ENCODE measurements at regions not wholly inside any gene's neighbourhood (a gene's known extent, or its start where the extent isn't known, plus 50 kb on each side); places are given as distances from the start of the nearest gene placed in this dataset.
"Not testable (repeated sequence)": the region's sequence is repeated elsewhere in the genome, so short reads cannot be mapped to it uniquely, and the experiment has no call there.

DNA sequence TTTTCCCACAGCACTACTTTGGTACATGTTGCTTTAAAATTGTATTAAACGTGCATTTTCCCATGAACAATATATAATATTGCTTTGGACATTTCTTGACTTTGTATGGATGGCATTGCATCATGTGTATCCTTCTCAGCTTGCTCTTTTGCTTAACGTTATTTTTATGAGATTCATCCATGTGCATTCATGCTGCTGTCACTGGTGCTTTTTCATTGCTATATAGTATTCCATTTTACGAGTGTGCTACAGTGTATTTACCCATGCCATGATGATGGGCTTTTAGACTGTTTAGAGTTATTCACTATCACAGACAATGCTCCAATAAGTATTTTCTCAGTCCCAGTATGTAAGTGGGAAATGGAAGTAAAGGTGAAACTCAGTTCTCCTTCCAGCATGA lies 195.2 kb upstream of the COX10 start:
- DNase-seq, result no peak

DNA sequence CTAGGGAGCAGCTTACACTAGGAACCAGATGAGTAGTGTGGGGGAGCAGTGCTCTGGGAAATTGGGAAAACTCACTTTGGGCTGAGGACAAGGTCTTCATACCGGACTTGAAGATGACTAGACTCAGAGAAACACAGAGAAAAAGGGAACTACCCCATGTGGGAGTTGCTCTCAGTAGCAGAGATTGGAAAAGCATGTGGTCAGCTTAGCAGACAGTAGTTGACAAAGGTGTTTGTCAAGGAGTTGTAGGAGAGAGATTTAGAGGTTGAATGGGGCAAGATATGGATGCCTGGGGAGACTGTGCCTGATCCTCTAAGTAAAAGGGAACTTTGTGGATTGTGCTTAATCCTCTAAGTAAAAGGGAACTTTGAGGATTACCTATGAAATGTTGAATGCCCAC lies 194.5 kb upstream of the COX10 start:
- no peak for DNase-seq

DNA sequence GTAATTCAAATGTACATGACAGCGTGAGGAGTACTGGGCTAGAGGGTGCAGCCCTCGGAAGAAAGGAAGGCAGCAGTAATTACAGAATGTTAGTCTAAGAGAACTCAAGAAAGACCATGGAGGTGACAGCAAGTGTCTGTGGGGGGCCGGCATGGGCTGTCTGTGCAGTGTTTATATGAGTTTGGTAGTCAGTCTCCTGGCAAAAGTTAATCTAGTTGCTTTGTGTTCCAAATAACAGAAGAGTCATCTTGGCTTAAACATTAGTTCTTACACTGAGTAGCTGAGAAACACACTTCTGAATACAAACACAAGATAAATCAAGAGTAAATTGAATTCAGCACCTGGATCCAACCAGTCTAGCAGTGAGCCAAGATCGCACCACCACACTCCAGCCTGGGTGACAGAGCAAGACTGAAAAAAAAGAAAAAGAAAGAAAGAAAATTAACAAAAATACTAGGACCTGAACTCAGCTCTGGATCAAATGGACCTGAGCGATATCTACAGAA lies 189.3 kb upstream of the COX10 start:
- DNase-seq, result no peak

DNA sequence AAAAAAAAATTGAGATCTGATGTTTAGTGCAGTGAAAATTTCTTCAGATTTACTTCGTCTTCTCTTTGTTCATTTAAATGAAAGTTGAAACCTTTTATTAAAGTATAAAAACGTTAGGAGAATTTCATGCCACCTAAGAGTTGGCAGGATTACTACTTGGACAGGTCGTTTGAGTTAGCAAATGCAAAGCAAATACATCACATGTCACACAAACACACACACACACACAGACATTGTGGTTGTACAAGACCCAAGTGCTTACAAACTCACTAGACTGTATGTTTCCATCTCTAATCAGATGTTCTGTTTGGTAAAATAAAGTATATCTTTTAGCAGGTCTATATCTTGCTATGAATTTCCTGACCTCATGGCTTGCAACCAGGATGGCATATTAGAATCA lies 185.6 kb upstream of the COX10 start:
- no peak for DNase-seq

DNA sequence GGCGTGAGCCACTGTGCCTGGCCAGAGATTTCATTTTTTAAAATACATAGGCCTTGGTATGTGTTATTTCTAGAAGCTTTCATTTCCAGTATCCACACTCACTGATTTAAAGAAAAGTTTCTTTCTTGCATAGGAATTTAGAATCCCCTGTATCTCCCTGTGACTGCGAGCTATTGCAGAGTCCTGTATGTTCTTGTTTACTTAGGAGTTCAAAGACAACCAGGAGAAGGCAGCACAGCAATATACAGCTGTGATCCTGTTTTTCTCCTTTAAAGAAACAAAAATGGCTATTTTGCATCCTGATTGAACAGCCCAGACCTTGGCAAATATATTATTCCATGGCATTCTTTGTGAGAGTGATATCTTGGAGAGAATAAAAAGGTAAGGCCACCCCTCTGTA lies 185.0 kb upstream of the COX10 start:
- no peak for DNase-seq

DNA sequence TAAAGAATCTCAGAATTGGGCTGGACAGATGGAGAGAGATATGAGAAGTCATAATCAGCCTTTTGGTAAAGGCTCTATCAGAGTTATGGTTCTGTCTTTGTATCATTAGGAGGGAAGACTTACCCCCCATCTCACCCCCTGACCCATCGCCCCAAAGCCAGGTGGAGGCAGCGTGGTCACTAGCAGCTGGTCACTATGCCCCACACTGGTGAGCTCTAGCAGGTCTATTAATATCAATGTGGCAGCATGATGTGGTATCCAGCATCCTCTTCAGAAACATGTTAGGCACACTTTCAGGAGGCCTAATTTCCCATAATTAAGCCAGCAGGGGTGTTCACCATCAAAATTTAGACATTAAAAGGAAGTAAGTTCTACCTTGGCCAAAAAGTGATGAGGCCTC lies 183.8 kb upstream of the COX10 start:
- no peak for DNase-seq

DNA sequence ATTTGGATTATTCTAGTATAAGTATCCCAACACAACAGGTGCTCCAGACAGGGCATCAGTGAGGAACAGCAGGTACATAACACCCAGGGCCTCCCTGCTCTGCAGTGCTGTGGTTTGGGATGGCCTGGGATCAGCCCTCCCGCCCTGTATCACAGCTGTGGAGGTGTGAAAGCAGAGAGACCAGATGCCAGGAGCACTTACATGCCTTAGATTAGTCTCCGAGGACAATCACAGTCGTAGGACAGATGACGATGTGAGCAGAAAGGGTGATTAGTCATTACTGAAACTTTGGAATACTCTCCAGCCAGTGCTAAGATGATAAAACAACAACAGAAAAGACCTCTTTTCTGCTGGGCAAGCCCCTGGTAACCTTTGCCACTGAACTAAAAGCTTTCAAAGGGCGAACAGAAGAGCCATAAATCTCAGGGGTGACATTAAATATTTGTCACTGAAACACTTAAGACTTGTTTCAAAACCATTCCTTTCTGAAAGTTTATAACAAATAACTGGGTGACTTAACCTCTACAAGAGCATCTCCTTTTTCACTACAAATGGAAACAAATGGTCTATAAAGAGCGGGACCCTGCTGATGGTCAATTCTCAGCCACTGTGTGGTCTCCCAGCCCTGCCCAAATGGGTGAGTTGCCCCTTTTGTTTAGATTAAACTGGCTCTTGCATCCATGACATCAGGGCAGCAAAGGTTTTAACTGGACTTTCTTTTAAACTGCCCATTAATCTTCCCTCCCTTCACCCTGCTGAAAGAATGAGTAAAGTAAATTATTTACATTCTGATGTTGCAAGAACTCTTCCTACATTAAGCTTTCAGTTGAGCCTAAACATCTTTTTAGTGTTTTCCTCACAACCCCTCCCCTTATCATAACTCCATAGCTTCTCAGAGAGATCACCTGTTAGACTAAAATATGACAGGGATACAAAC lies 183.1 kb upstream of the COX10 start:
- no peak for DNase-seq

DNA sequence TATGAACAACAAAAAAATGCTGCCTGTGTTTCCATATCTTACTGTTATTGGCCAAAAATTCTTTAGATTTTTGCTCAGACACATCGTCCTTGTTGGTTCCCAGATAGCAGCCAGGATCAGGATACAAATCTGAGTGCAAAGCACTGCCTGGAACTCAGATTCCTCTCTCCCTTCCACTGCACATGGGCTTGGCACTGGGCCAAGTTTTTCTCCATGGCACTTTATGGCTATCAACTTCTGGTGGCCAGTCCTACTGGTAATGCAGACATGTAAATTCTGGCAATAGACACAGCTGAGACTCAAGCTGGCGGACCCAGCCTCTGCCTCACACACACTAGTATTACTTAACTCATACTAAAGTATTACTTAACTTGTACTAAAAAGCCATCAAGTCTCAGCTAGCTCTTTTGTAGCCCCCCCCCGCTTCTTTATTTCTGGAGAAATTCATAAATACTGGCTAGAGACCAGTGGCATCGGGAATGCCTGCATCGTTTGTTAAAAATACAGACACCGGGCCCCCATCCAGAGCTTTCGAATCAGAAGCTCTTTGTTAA lies 181.2 kb upstream of the COX10 start:
- DNase-seq, result no peak

DNA sequence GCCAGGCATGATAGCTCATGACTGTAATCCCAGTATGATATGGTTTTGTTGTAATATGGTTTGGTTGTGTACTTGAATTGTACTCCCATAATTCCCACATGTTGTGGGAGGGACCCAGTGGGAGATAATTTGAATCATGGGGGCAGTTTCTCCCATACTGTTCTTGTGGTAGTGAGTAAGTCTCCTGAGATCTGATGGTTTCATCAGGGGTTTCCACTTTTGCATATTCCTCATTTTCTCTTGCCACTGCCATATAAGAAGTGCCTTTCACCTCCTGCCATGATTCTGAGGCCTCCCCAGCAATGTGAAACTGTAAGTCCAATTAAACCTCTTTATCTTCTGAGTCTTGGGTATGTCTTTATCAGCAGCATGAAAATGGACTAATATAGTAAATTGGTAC lies 160.3 kb upstream of the COX10 start:
- DNase-seq, result not testable (repeated sequence)

DNA sequence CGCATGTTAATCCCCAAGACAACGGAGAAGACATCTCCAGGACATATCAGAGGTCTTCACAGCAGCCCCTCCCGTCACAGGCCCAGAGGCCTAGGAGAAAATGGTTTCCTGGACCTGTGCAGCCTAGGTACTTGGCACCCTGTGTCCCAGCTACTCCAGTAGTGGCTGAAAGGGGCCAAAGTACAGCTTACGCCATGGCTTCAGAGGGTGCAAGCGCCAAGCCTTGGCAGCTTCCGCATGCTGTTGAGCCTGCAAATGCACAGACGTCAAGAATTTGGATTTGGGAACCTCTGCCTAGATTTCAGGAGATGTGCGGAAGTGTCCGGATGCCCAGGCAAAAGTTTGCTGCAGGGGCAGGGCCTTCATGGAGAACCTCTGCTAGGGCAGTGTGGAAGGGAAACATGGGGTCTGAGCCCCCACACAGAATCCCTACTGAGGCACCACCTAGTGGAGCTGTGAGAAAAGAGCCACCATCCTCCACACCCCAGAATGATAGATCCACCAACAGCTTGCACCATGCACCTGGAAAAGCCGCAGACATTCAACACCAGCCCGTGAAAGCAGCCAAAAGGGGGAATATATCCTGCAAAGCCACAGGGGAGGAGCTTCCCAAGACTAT lies 159.3 kb upstream of the COX10 start:
- no peak for DNase-seq

DNA sequence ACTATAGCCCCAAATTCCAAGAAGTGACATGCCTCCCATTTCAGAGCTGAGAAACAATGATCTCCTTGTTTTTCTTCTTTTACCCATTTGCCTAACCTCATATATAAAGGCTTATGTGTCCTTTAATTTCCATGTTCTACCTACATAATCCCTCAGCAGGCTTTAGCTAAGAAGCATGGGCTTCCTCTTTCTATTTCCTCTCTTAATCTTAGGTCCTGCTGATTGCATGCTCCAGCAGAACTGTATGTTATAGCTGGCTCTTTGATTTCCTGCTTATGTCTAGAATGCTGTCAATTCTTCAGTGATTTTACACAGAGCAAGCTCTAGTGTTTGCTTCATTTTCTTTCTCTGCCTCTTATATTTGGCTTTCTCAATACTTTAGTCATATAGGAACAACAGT lies 151.7 kb upstream of the COX10 start:
- no peak for DNase-seq

DNA sequence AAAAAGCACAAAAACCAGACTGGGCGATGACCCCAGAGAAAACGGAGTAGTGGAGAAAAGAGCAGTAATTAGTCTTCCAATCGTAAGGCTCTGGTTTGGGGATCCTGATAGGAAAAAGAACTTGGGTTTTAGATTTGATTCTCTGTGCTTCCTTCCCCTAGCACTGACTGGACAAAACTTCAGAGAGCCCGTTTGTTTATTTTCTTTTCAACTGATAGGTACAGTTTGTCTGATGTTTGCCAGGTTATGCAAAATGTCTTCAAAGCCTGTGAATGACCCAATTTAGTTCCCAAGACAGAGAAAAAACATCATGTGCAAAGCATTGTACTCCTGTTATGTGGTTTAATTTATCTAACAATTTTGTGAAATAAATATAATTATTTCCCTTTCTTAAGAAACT lies 151.1 kb upstream of the COX10 start:
- DNase-seq, result no peak

DNA sequence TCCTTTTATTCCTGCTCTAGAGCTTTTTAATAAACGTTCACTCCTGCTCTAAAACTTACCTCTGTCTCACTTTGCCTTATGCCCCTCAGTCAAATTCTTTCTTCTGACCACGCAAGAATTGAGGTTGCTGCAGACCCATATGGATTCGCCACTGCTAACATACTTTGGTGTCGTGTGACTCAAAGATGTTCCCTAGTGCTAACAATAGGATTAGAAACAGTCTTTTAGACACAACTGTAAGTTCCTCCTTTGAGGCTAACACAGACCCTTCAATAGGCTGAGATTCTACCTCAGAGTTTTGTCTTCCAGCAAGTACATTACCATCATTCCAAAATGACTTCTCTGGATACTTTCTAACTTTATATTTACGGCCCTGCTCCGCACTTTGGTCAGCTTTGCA lies 149.5 kb upstream of the COX10 start:
- DNase-seq, result no peak

DNA sequence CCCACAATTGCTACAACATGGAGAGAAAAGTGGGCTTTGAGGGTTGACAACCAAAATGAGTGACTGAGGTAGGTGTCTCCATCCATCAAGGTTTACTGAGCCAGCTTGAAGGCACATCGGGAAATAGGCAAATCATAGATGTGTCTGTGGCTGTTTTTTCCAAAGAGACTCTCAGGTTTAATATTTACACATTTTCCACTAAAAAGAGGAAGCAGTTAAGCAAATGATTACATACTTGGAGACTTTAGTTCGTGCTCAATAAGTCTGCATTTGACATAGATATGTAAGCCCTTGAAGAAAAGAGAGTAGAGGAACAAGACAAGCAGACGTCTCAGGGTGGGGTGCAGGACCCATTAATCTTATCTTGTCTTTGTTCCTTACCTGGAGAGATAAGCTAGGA lies 148.9 kb upstream of the COX10 start:
- no peak for DNase-seq

DNA sequence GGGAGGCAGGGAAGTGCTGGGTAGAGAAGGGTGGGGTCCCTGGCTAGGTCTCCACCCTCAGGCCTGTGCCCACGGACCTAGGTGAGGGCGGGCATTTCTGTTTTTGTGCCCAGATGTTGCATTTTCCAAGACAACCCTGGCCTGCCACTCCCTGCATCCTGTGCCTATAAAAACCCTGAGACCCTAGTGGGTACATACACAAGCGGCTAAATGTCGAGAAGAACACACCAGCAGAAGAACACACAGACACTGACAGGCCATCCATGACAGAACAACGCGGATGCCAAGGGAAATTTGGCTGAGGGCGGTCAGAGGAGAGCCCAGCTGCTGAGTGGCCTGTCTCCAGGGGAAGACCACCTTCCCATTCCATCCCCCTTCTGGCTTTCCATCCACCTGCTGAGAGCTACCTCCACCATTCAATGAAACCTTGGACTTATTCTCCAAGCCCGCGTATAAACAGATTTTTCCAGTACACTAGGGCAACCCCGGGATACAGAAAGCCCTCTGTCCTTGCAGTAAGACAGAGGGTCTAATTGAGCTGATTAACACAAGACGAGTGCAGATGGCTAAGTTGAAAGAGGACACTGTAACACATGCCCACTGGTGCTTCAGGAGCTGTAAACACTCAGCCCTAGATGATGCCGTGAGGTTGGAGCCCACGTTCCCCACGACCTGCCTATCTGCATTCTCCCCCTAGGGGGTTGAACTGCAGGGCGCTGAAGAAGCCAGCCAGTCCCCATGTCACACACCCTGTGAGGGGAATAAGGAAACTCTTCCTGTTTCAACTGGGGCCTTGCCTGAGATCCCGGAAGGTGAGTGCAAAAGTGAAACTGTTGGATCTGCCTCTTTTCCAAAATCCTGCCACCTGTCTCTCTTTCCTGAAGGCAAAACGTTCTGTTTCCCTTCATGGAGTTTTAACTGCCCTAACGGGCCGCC lies 147.2 kb upstream of the COX10 start:
- no peak for DNase-seq

DNA sequence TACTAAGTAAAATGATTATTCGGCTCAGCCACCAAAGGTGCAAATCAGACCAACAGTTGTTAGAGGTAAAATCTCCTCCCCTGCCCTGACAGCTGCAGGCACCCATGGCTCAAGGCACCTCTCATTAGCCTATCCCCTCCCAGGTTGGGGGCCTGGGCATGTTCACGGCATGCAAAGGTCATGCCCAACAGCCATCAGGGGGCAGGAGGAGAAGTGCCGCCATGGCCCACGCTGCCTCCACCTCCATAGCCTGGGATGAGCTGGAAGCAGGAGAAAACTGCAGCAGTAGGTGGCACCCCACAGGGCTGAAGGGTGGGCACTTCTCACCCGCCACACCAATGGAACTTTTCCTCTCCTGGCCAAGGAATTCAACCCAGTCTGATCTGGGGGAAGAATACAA lies 146.4 kb upstream of the COX10 start:
- no peak for DNase-seq

DNA sequence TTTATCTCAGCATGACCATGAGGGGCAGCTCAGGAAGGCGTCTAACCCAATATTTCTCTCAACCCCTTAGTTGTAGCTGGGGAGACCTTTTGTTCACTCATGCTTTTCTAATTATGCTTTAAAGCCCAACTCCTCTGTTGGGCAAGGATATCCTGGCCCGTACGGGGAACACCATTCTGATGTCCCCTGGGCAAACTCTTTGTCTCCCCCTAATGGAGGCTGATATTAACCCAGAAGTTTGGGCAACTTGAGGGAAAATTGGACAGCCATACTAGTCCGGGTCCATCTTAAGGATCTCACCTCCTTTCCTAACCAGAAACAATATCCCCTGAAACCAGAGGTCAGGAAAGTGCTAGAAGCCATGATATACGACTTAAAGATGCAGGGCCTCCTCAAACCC lies 143.7 kb upstream of the COX10 start:
- no peak for DNase-seq

DNA sequence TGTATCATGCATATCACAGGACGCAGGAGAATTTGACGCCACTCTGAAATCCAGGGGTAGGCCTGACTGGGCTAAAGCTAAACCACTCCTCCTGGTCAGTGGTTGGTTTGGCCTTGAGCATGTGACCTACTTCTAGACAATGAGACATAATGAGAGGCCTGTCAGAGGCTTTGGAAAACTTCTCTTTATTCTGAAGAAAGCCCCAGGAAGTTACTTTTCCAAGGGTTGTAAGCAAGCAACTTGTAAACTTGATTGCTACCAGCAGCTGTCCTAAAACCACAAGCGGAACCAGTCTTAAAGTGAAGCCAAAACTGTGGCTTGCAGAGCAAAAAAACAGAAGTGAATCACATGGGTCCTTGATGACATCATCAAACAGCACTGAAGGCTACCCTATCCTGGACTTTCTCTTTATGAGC lies 138.2 kb upstream of the COX10 start:
- DNase-seq, result no peak

DNA sequence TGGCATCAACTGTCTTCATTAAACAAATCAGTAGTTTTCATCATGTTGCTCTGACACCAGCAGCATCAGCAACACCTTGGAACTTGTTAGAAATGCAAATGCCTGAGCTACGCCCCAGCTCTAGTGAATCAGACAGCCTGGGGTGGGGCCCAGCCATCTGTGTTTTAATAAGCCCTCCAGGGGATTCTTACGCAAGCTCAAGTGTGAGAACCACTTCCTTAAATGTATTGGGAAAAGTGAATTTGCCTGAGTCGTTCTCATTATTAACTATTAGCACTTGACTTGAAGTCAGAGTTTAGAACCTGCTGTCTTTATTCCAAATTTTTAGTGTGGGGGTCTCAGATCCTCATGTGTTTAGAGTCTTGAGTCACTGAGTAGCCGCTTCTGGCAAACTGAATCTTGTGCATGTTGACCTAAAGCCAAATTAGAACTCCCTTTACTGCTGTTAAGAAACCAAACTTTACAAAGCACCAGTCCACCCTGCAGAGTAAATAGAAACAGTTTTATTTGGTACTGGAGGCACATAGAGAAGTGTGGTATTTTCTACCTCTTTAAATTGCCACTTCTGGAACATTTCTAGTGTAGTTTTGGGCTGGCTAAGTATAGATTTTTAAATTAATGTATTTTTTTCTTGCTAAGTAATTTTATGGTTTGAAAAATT lies 137.4 kb upstream of the COX10 start:
- DNase-seq, result no peak

DNA sequence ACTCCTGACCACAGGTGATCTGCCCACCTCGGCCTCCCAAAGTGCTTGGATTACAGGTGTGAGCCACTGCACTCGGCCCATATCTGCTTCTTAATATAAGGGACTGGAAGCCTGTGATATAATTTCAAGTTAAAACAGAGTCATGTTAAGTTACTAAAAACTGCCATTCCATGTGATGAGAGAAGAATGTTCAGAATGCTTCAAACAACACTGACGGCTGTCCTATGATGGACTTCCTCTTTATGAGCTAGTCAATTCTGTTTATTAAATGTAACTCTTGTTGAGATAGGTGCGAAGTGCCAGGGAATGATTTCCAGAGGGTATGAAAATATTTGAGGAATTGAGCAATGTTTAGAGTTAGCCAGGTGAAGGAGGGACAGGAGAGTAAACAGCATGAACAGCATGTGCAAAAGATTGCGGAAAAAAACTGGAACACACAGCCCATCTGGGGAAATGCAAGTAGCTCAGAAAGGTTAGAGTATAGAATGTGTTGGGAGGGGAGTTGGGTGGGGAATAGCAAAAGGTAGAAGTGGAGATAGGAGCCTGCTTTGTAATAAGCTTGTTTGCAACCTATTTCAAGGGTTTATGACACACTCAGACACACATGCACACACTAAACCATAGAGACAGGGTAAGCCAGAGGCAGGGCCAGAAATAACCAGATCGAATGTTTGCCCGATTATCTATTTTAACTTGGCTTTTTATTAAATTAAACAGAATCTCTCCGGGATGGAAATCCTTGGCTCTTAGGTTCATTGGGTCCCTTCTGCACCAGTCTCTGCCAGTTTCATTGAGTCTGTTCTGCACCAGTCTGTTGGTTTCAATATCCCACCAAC lies 135.6 kb upstream of the COX10 start:
- DNase-seq, result no peak

DNA sequence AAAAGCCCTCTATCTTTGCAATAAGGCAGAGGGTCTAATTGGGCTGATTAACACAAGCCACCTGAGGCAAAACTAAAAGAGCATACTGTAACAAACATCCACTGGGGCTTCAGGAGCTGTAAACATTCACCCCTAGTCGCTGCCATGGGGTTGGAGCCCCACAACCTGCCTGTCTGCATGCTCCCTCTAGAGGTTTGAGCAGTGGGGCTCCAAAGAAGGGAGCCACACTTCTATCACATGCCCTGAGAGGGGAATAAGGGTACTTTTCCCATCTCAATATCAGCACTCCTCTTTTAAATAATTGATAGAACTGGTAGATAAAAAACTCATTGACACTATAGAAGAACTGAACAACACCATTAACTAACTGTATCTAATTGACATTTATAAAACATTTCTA lies 130.1 kb upstream of the COX10 start:
- DNase-seq, result no peak
